H4 (cell line): ENCODE measurements at regions not wholly inside any gene's neighbourhood (a gene's known extent, or its start where the extent isn't known, plus 50 kb on each side); places are given as distances from the start of the nearest gene placed in this dataset.
"Not testable (repeated sequence)": the region's sequence is repeated elsewhere in the genome, so short reads cannot be mapped to it uniquely, and the experiment has no call there.

ENCODE experiments used
- DNase-seq: peaks from one replicate; pipeline ENCODE4 v3.0.0-alpha.2; 2015; ENCODE audit warnings: low spot score

- DNase-seq = no peak
Observed at GRCh38 chr6:114940181-114940580, 597.4 kb upstream of the HS3ST5 start.

- no peak for DNase-seq
Observed at GRCh38 chr6:114939630-114940029, 596.8 kb upstream of the HS3ST5 start.

- DNase-seq = no peak
Observed at GRCh38 chr6:114936080-114936479, 593.3 kb upstream of the HS3ST5 start.

GRCh38 chr6:114934079-114934478, 591.3 kb upstream of the HS3ST5 start:
- no peak for DNase-seq

- DNase-seq = not testable (repeated sequence)
Observed at GRCh38 chr6:114928731-114929130, 585.9 kb upstream of the HS3ST5 start.

GRCh38 chr6:114906096-114906495, 563.3 kb upstream of the HS3ST5 start:
- DNase-seq = no peak

- no peak for DNase-seq
Observed at GRCh38 chr6:114897536-114897935, 554.7 kb upstream of the HS3ST5 start.

- DNase-seq = no peak
Observed at GRCh38 chr6:114892211-114892610, 549.4 kb upstream of the HS3ST5 start.

- no peak for DNase-seq
Observed at GRCh38 chr6:114888241-114888640, 545.4 kb upstream of the HS3ST5 start.

- DNase-seq = no peak
Observed at GRCh38 chr6:114886670-114887436, 544.0 kb upstream of the HS3ST5 start.

GRCh38 chr6:114879693-114880092, 536.9 kb upstream of the HS3ST5 start:
- no peak for DNase-seq

GRCh38 chr6:114878091-114878490, 535.3 kb upstream of the HS3ST5 start:
- DNase-seq = no peak

GRCh38 chr6:114874410-114874809, 531.6 kb upstream of the HS3ST5 start:
- DNase-seq = no peak

- DNase-seq = not testable (repeated sequence)
Observed at GRCh38 chr6:114865506-114865905, 522.7 kb upstream of the HS3ST5 start.

GRCh38 chr6:114863610-114864009, 520.8 kb upstream of the HS3ST5 start:
- DNase-seq = no peak

GRCh38 chr6:114862819-114863218, 520.0 kb upstream of the HS3ST5 start:
- peak; percentile 4 for DNase-seq

- DNase-seq = no peak
Observed at GRCh38 chr6:114862064-114862463, 519.2 kb upstream of the HS3ST5 start.

GRCh38 chr6:114844359-114844758, 501.5 kb upstream of the HS3ST5 start:
- DNase-seq = no peak

- DNase-seq = no peak
Observed at GRCh38 chr6:114839019-114839418, 496.2 kb upstream of the HS3ST5 start.

GRCh38 chr6:114833211-114833610, 490.4 kb upstream of the HS3ST5 start:
- DNase-seq = no peak

GRCh38 chr6:114830515-114830914, 487.7 kb upstream of the HS3ST5 start:
- DNase-seq = no peak

GRCh38 chr6:114827135-114827534, 484.3 kb upstream of the HS3ST5 start:
- DNase-seq = no peak

GRCh38 chr6:114824409-114824808, 481.6 kb upstream of the HS3ST5 start:
- DNase-seq = no peak

GRCh38 chr6:114816678-114817077, 473.9 kb upstream of the HS3ST5 start:
- DNase-seq = no peak
